Calu3 (cell line): ENCODE measurements at regions not wholly inside any gene's neighbourhood (a gene's known extent, or its start where the extent isn't known, plus 50 kb on each side); places are given as distances from the start of the nearest gene placed in this dataset.

Source experiments
- BruUV-seq: library from RNA; stranded (reverse); fragments of 400-500 nt; replicated peaks from 2 replicates; lab custom pipeline; 2021; lab: Mats Ljungman, UMichigan
- CTCF ChIA-PET: fragments of 300-600 bp; sonication (Branson Sonifier 250); formaldehyde crosslinking; loops from one replicate; lab custom pipeline; 2022; ENCODE audit warnings: antibody characterized with exemption; lab: Charles Lee
- DNase-seq: peaks from one replicate; pipeline ENCODE4 v3.0.0; 2022
- H3K27ac Mint-ChIP-seq: one replicate; pipeline ENCODE4 v1.8.0; 2022; ENCODE audit warnings: mixed read lengths; ENCODE audit not compliant: unreplicated experiment
- H3K27me3 Mint-ChIP-seq: one replicate; pipeline ENCODE4 v1.8.0; 2022; ENCODE audit warnings: mixed read lengths; ENCODE audit not compliant: unreplicated experiment
- H3K36me3 Mint-ChIP-seq: one replicate; pipeline ENCODE4 v1.8.0; 2022; ENCODE audit warnings: mild to moderate bottlenecking, moderate library complexity, mixed read lengths; ENCODE audit not compliant: insufficient read depth, unreplicated experiment
- H3K4me1 Mint-ChIP-seq: one replicate; pipeline ENCODE4 v1.8.0; 2022; ENCODE audit warnings: mild to moderate bottlenecking, low read depth, mixed read lengths; ENCODE audit not compliant: unreplicated experiment
- H3K4me3 Mint-ChIP-seq: one replicate; pipeline ENCODE4 v1.8.0; 2022; ENCODE audit warnings: mild to moderate bottlenecking, low read depth, moderate library complexity, mixed read lengths; ENCODE audit not compliant: unreplicated experiment
- H3K9me3 Mint-ChIP-seq: one replicate; pipeline ENCODE4 v1.8.0; 2022; ENCODE audit warnings: low read depth, mixed read lengths; ENCODE audit not compliant: unreplicated experiment
- intact Hi-C: fragments of 100-400 bp; cut with micrococcal nuclease; formaldehyde crosslinking; loops from one replicate; pipeline ENCODE4 v1.10.0; 2022; ENCODE audit not compliant: unreplicated experiment
- TF ChIP-seq, protein P1 (sequence below): fragments of 200-600 bp; IDR thresholded peaks from one replicate; pipeline ENCODE4 v1.8.0; 2022; ENCODE audit warnings: antibody characterized with exemption; ENCODE audit not compliant: unreplicated experiment

GRCh38 chr1:29974316-29974724 is 738.0 kb downstream of the PTPRU start:
- no TSS peak for BruUV-seq
- Mint-ChIP-seq H3K36me3 (no peaks in the 10 kb centered on the region), H3K4me3 (no peak overlapping the region), H3K9me3 (peaks cover 4% of the 10 kb centered on the region), H3K27ac (peak overlapping the region; percentile 86), H3K27me3 (peaks cover 16% of the 10 kb centered on the region), H3K4me1 (peaks cover 46% of the 10 kb centered on the region)
- intact Hi-C loops, result loop anchor here (10.0 kb wide), 1 partner anchor 110 kb away; no protein-coding TSS in a partner anchor
- DNase-seq, result peak; percentile 54
- TF ChIP-seq, protein P1, sequence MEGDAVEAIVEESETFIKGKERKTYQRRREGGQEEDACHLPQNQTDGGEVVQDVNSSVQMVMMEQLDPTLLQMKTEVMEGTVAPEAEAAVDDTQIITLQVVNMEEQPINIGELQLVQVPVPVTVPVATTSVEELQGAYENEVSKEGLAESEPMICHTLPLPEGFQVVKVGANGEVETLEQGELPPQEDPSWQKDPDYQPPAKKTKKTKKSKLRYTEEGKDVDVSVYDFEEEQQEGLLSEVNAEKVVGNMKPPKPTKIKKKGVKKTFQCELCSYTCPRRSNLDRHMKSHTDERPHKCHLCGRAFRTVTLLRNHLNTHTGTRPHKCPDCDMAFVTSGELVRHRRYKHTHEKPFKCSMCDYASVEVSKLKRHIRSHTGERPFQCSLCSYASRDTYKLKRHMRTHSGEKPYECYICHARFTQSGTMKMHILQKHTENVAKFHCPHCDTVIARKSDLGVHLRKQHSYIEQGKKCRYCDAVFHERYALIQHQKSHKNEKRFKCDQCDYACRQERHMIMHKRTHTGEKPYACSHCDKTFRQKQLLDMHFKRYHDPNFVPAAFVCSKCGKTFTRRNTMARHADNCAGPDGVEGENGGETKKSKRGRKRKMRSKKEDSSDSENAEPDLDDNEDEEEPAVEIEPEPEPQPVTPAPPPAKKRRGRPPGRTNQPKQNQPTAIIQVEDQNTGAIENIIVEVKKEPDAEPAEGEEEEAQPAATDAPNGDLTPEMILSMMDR, result no peak
- CTCF ChIA-PET, result no interaction called here

- no peak for DNase-seq
- peak overlapping the region; percentile 86 for H3K27ac Mint-ChIP-seq
These were observed 737.1 kb downstream of the PTPRU start for GRCh38 chr1:29973406-29973805.

DNA sequence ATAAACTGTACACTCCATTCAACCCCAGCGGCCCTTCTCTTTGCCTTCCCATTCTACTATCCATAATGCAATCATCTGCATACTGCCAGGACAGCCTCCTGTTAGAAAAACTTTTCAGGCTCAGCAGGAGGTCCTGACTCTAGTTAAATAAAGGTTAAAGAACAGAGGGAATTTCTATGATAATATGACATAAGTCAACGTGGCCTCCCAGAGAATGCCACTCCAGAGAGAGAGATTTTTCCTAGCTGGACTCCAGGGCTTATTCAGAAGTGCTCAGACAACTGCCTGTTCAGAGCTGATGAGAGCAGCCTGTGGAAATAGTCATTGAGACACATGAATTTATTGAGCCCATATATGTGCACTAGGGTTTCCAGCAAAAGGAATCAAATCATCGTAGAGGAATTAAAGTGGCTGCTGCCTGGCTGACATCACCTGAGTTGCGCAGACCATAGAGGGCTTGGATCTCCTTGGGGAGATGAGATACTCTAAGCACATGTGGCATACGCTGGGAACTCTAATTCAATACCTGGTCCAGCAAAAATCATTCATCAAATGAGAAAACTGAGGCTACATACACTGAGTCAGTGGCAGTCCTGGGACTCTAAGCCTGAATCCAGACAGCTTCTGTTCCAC is 736.2 kb downstream of the PTPRU start:
- H3K27ac Mint-ChIP-seq, result no peak overlapping the region
- H3K4me3 Mint-ChIP-seq, result no peak overlapping the region
- CTCF ChIA-PET, result no interaction called here
- H3K4me1 Mint-ChIP-seq, result peaks cover 46% of the 10 kb centered on the region
- H3K9me3 Mint-ChIP-seq, result peaks cover 8% of the 10 kb centered on the region
- intact Hi-C loops, result loop anchor here (10.0 kb wide), 1 partner anchor 112 kb away; no protein-coding TSS in a partner anchor
- no TSS peak for BruUV-seq
- peaks cover 16% of the 10 kb centered on the region for H3K27me3 Mint-ChIP-seq
- no peaks in the 10 kb centered on the region for H3K36me3 Mint-ChIP-seq
- TF ChIP-seq, protein P1, result no peak
- DNase-seq, result no peak

More at GRCh38 chr1:29973406-29973805, 737.1 kb downstream of the PTPRU start:
- Mint-ChIP-seq H3K9me3 (peaks cover 8% of the 10 kb centered on the region), H3K4me1 (peaks cover 46% of the 10 kb centered on the region), H3K27me3 (peaks cover 16% of the 10 kb centered on the region), H3K4me3 (no peak overlapping the region), H3K36me3 (no peaks in the 10 kb centered on the region)
- TF ChIP-seq, protein P1, result no peak
- CTCF ChIA-PET, result no interaction called here
- no TSS peak for BruUV-seq
- intact Hi-C loops, result loop anchor here (10.0 kb wide), 1 partner anchor 111 kb away; no protein-coding TSS in a partner anchor

DNA sequence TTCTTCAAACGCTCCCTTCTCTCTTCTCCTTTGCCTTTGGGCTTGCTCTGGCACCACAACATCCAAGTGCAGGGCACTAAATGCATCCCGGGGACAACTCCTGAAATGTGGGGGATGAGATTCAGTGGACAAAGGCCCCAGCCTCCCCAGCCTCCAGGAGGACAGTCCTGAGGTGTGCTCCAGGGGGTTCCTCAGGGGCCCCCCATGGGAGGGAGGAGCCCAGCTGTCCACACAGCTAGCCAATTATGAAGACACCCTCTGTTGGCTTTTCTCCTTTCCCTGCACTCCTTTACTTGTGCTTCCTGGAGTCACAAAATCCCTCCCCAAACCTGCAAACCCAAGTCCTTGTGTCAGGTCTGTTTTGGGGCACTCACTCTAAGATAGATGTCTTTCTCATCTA is 735.4 kb downstream of the PTPRU start:
- Mint-ChIP-seq H3K27me3 (peaks cover 16% of the 10 kb centered on the region), H3K4me1 (peaks cover 42% of the 10 kb centered on the region), H3K36me3 (no peaks in the 10 kb centered on the region), H3K4me3 (no peak overlapping the region), H3K27ac (no peak overlapping the region), H3K9me3 (peaks cover 4% of the 10 kb centered on the region)
- CTCF ChIA-PET, result no interaction called here
- DNase-seq, result no peak
- intact Hi-C loops, result loop anchor here (10.0 kb wide), 1 partner anchor 113 kb away; no protein-coding TSS in a partner anchor
- TF ChIP-seq, protein P1, result no peak
- no TSS peak for BruUV-seq
